ENCODE measurements at regions not wholly inside any gene's neighbourhood (a gene's known extent, or its start where the extent isn't known, plus 50 kb on each side); places are given as distances from the start of the nearest gene placed in this dataset.

DNA sequence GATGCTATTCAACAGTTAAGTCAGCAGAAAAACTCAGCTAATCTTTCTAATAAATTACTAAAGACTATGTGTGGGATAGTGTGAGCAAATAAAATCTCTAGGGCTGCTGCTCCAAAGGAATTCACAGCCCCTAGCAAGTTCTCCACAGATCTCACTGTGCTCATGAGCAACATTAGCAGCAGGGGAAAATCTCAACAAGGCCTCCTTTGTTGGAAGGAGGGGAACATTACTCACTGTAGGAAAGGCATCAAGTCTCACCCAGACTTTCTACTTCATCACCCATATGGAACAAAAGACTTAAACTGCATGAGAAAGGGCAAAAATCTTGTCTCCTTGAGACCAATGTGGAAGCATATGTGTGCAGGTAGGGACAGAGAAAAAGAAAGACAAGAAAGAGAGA is 726.4 kb upstream of the SLC35B3 start:
- DNase-seq (ENCODE audit: low read depth), result no peak
- TF ChIP-seq, protein P1, sequence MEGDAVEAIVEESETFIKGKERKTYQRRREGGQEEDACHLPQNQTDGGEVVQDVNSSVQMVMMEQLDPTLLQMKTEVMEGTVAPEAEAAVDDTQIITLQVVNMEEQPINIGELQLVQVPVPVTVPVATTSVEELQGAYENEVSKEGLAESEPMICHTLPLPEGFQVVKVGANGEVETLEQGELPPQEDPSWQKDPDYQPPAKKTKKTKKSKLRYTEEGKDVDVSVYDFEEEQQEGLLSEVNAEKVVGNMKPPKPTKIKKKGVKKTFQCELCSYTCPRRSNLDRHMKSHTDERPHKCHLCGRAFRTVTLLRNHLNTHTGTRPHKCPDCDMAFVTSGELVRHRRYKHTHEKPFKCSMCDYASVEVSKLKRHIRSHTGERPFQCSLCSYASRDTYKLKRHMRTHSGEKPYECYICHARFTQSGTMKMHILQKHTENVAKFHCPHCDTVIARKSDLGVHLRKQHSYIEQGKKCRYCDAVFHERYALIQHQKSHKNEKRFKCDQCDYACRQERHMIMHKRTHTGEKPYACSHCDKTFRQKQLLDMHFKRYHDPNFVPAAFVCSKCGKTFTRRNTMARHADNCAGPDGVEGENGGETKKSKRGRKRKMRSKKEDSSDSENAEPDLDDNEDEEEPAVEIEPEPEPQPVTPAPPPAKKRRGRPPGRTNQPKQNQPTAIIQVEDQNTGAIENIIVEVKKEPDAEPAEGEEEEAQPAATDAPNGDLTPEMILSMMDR (conservative IDR thresholded peaks at IDR 0.05; ENCODE audit: low read length), result no peak
- no peak overlapping the region for H3K4me3 ChIP-seq (ENCODE audit: low read length)

DNA sequence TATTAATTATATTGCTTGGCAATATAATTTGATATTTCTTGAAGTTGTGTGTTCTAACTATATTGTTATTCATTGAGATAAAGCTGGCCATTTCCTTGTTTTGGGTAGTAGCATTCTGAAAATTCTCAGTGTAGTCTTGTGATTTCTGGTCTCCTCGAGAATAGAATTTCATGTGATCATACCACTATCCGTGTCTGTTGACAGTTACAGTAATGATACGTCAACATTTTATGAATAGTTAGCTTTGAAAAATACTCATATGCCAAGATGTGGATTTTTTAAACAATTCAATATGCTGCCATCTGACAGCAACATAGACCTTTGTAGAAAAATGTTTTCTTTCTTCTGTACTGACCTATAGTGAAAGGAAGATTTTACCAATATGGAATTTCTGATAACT is 723.7 kb upstream of the SLC35B3 start:
- TF ChIP-seq, protein P1 (conservative IDR thresholded peaks at IDR 0.05; ENCODE audit: low read length), result no peak
- no peak overlapping the region for H3K4me3 ChIP-seq (ENCODE audit: low read length)
- DNase-seq (ENCODE audit: low read depth), result no peak

DNA sequence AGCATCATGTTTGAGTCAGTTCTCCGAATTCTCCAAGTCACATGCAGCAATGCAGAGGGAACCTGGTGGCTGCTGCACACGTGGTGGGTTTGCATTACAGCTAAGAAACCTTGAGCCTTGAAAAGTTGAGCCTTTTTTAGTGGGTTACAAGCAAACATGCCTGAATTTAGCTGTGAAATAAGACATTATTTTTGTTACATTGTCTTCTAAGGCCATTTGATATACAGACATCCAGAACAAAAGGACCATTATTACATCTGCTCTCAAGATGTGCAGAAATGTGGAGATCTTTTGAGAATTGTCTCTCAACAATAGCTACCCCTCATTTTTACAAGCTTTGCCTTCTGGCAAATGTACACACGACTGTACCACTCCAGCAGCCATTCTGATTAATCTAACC is 720.5 kb upstream of the SLC35B3 start:
- TF ChIP-seq, protein P1 (conservative IDR thresholded peaks at IDR 0.05; ENCODE audit: low read length), result no peak
- DNase-seq (ENCODE audit: low read depth), result no peak
- no peak overlapping the region for H3K4me3 ChIP-seq (ENCODE audit: low read length)

DNA sequence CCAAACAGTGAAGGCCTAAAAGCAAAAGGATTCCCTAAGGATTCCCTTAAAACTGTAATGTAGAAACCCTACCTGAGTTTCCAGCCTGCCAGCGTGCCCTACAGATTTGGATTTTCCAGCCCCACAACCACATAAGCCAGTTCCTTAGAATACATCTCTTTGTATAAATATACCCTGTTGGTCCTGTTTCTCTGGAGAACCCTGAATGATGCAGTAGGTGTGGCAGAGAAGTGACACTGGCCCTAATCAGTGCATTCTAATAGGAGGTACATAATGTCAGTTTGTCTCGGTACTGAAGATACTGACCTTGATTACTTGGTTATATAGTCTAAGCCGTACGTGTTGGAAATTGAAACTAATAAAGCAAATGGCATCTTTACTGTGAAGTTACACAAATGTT is 707.8 kb upstream of the SLC35B3 start:
- TF ChIP-seq, protein P1 (conservative IDR thresholded peaks at IDR 0.05; ENCODE audit: low read length), result no peak
- H3K4me3 ChIP-seq (ENCODE audit: low read length), result no peak overlapping the region
- no peak for DNase-seq (ENCODE audit: low read depth)

DNA sequence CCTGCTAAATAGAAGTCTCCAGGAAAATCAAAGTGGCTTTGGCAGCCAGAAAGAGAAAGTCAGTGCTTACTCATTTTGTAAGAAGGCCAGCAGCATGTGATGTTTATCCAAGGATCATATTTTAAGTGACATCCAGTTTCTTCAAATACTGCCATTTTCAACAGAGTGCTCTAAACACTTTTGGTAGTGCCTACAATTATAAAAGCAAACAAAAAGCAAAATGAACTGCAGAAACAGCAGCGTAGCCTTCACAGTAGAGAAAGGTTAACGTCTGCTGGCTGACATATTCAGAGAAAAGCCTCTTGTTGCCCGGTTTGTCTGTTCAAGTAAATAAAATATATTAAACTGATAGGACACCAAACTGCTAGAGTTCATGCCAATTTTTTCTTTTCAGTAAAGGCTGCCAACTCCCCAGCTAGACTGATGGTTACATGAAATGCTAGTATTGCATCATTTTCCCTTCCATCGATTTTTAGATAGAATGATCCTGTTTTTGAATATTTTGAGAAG is 705.7 kb upstream of the SLC35B3 start:
- TF ChIP-seq, protein P1 (conservative IDR thresholded peaks at IDR 0.05; ENCODE audit: low read length), result no peak
- DNase-seq (ENCODE audit: low read depth), result peak; percentile 47
- H3K4me3 ChIP-seq (ENCODE audit: low read length), result peak overlapping the region; percentile 19

DNA sequence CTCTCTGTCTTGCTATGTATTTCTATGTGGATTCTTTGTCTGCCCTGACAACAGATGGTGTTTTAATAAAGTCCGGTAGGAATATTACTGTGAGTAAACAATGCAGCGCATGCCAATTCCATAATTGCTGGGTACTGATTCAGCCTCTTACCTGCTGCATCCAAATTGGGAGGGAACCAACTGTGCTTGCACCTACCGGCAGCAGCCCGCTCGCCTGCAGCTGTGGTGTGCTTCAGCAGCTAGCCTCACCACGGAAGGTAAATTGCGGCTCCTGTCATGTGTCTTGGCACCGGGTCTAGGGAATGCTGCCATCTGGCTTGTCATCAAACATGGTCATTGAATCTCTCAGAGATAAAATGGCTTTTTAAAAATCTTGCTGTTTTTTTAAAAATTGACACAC is 704.8 kb upstream of the SLC35B3 start:
- DNase-seq (ENCODE audit: low read depth), result no peak
- H3K4me3 ChIP-seq (ENCODE audit: low read length), result peak overlapping the region; percentile 42
- TF ChIP-seq, protein P1 (conservative IDR thresholded peaks at IDR 0.05; ENCODE audit: low read length), result no peak

DNA sequence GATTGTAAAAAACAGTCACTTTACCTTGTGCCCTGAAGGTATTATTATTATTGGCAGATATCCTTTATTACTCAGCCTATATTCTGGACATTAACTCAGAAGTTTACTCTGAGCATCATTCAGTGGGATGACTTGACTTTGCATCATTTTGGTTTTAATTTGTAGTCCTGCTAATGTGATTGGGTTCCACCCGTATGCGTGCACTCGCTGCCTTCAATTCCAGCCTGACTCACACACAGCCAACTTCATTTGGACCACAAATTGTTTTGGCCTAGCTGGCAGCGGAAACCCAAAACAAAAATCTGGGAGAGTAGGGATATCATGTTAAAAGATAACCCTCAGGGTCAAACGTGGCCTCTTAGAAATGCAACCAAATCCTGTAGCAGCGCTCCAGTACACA is 704.4 kb upstream of the SLC35B3 start:
- TF ChIP-seq, protein P1 (conservative IDR thresholded peaks at IDR 0.05; ENCODE audit: low read length), result no peak
- peak overlapping the region; percentile 42 for H3K4me3 ChIP-seq (ENCODE audit: low read length)
- DNase-seq (ENCODE audit: low read depth), result peak; percentile 81

Measured in AG10803 (cell line).